ENCODE measurements at regions not wholly inside any gene's neighbourhood (a gene's known extent, or its start where the extent isn't known, plus 50 kb on each side); places are given as distances from the start of the nearest gene placed in this dataset.
"Not testable (repeated sequence)": the region's sequence is repeated elsewhere in the genome, so short reads cannot be mapped to it uniquely, and the experiment has no call there.

DNA sequence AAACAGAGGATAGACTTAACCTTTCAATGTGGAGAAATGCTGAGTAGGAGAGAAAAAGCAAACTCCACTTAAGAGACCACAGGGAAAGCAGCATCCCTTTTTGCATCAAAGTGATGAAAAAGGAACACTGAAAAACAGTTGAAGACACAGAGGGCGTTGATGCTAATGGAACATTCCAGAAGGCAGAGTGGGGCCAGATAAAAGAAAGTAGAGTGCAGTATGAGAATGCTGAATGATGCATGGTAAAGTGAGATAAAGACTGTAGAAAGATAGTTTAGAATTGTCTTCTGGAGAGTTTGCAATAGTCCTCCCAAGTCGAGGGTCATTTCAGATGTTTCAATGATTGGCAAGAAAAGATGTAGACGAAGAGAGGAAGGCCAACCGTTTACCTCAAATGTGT lies 574.3 kb downstream of the PRR16 start:
- Histone ChIP-seq H3K9me3 (ENCODE audit: low read depth, low read length) (no peaks in the 10 kb centered on the region), H2AFZ (ENCODE audit: low read length) (no peak overlapping the region), H3K4me3 (ENCODE audit: insufficient read depth, low read length) (no peak overlapping the region), H3K27ac (ENCODE audit: low read depth, low read length) (no peak overlapping the region), H3K4me2 (ENCODE audit: insufficient read depth, low read length) (no peak overlapping the region), H3K36me3 (ENCODE audit: insufficient read depth, low read length) (no peaks in the 10 kb centered on the region), H4K20me1 (ENCODE audit: insufficient read depth, low read length) (no peaks in the 10 kb centered on the region), H3K79me2 (ENCODE audit: insufficient read depth, low read length) (no peaks in the 10 kb centered on the region), H3K27me3 (ENCODE audit: insufficient read depth, low read length) (no peaks in the 10 kb centered on the region), H3K4me1 (ENCODE audit: insufficient read depth, low read length) (no peaks in the 10 kb centered on the region)
- no peak for TF ChIP-seq CTCF (IDR thresholded peaks at IDR 0.05; ENCODE audit: extremely low read depth, low read depth, low read length)
- DNase-seq (ENCODE audit: insufficient read length, low spot score, missing footprints), result no peak

- Histone ChIP-seq H3K36me3 (ENCODE audit: insufficient read depth, low read length) (no peaks in the 10 kb centered on the region), H3K4me3 (ENCODE audit: insufficient read depth, low read length) (no peak overlapping the region), H2AFZ (ENCODE audit: low read length) (no peak overlapping the region), H3K4me1 (ENCODE audit: insufficient read depth, low read length) (no peaks in the 10 kb centered on the region), H3K9me3 (ENCODE audit: low read depth, low read length) (no peaks in the 10 kb centered on the region), H4K20me1 (ENCODE audit: insufficient read depth, low read length) (no peaks in the 10 kb centered on the region), H3K27me3 (ENCODE audit: insufficient read depth, low read length) (no peaks in the 10 kb centered on the region), H3K27ac (ENCODE audit: low read depth, low read length) (no peak overlapping the region), H3K79me2 (ENCODE audit: insufficient read depth, low read length) (no peaks in the 10 kb centered on the region), H3K4me2 (ENCODE audit: insufficient read depth, low read length) (no peak overlapping the region)
- no peak for TF ChIP-seq CTCF (IDR thresholded peaks at IDR 0.05; ENCODE audit: extremely low read depth, low read depth, low read length)
- no peak for DNase-seq (ENCODE audit: insufficient read length, low spot score, missing footprints)
Measured at GRCh38 chr5:121049971-121050370, 585.9 kb downstream of the PRR16 start.

DNA sequence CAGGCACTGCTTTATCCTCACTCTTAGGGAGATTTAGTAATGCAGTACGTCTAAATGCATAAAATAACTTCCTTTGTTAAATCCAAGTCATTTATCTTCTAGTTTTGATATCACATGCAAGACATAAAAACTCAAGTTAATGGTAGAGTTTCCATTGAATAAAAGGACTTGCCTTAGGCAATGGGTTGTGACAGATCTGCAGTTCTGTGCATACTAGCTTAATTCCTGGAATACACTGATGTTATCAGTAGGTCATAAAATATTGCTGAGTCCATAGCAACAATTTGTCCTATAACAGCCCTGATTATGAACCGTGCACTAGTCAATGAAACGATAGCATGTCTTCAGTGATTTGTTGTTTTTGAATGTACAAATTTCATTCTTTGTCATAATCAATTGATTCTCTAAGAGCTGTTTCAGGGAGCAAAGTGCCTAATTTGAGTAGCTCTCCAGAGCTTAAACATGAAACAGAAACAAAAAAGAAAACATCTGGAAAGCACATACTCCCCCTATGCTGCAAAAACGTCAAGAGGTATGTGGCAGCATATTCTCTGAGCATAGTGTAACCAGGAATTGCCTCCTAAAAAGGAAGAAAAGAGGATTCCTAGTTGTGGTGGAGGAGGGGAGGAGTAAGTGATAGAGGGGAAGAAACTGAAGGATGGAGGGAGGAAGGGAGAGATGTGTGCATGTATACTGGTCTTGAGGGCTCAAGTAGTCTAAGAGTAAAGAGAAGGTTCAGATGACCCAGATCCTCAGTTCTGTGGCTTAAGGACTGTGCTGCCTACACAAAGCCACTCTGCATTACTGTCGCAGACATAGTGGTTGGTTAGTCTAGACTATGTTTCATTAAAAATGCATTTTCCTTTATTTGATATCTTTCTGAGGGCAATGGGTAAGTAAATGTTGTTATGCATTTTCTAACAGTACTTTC lies 589.2 kb downstream of the PRR16 start:
- no peaks in the 10 kb centered on the region for H3K36me3 ChIP-seq (ENCODE audit: insufficient read depth, low read length)
- no peaks in the 10 kb centered on the region for H3K27me3 ChIP-seq (ENCODE audit: insufficient read depth, low read length)
- H3K4me2 ChIP-seq (ENCODE audit: insufficient read depth, low read length), result no peak overlapping the region
- no peaks in the 10 kb centered on the region for H3K4me1 ChIP-seq (ENCODE audit: insufficient read depth, low read length)
- no peaks in the 10 kb centered on the region for H3K9me3 ChIP-seq (ENCODE audit: low read depth, low read length)
- H3K4me3 ChIP-seq (ENCODE audit: insufficient read depth, low read length), result no peak overlapping the region
- no peak overlapping the region for H2AFZ ChIP-seq (ENCODE audit: low read length)
- no peak for TF ChIP-seq CTCF (IDR thresholded peaks at IDR 0.05; ENCODE audit: extremely low read depth, low read depth, low read length)
- H3K27ac ChIP-seq (ENCODE audit: low read depth, low read length), result no peak overlapping the region
- no peaks in the 10 kb centered on the region for H3K79me2 ChIP-seq (ENCODE audit: insufficient read depth, low read length)
- H4K20me1 ChIP-seq (ENCODE audit: insufficient read depth, low read length), result no peaks in the 10 kb centered on the region
- DNase-seq (ENCODE audit: insufficient read length, low spot score, missing footprints), result no peak

DNA sequence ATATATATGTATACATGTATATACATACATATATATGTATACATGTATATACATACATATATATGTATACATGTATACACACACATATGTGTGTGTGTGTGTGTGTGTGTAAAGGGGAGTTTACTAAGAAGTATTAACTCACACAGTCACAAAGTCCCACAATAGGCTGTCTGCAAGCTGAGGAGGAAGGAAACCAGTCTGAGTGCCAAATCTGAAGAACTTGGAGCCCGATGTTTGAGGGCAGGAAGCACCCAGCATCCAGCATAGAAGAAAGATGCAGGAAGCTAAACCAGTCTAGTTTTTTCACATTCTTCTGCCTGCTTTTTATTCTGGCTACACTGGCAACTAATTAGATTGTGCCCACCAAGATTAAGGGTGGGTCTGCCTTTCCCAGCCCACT lies 591.5 kb downstream of the PRR16 start:
- no peak overlapping the region for H2AFZ ChIP-seq (ENCODE audit: low read length)
- H3K79me2 ChIP-seq (ENCODE audit: insufficient read depth, low read length), result no peaks in the 10 kb centered on the region
- H3K9me3 ChIP-seq (ENCODE audit: low read depth, low read length), result no peaks in the 10 kb centered on the region
- DNase-seq (ENCODE audit: insufficient read length, low spot score, missing footprints), result no peak
- no peak for TF ChIP-seq CTCF (IDR thresholded peaks at IDR 0.05; ENCODE audit: extremely low read depth, low read depth, low read length)
- H3K4me2 ChIP-seq (ENCODE audit: insufficient read depth, low read length), result no peak overlapping the region
- H3K27ac ChIP-seq (ENCODE audit: low read depth, low read length), result no peak overlapping the region
- no peaks in the 10 kb centered on the region for H4K20me1 ChIP-seq (ENCODE audit: insufficient read depth, low read length)
- no peaks in the 10 kb centered on the region for H3K4me1 ChIP-seq (ENCODE audit: insufficient read depth, low read length)
- no peak overlapping the region for H3K4me3 ChIP-seq (ENCODE audit: insufficient read depth, low read length)
- H3K36me3 ChIP-seq (ENCODE audit: insufficient read depth, low read length), result no peaks in the 10 kb centered on the region
- H3K27me3 ChIP-seq (ENCODE audit: insufficient read depth, low read length), result no peaks in the 10 kb centered on the region

- not testable (repeated sequence) for H3K27ac ChIP-seq (ENCODE audit: low read depth, low read length); H2AFZ ChIP-seq (ENCODE audit: low read length); H4K20me1 ChIP-seq (ENCODE audit: insufficient read depth, low read length); H3K27me3 ChIP-seq (ENCODE audit: insufficient read depth, low read length); H3K36me3 ChIP-seq (ENCODE audit: insufficient read depth, low read length); H3K79me2 ChIP-seq (ENCODE audit: insufficient read depth, low read length); H3K4me1 ChIP-seq (ENCODE audit: insufficient read depth, low read length); H3K4me3 ChIP-seq (ENCODE audit: insufficient read depth, low read length); H3K4me2 ChIP-seq (ENCODE audit: insufficient read depth, low read length); DNase-seq (ENCODE audit: insufficient read length, low spot score, missing footprints); H3K9me3 ChIP-seq (ENCODE audit: low read depth, low read length)
Measured at GRCh38 chr5:121064241-121064640, 600.1 kb downstream of the PRR16 start.

All from osteoblast (primary cell).